GM21447 (cell line): ENCODE measurements at regions not wholly inside any gene's neighbourhood (a gene's known extent, or its start where the extent isn't known, plus 50 kb on each side); places are given as distances from the start of the nearest gene placed in this dataset.
A peak's percentile ranks its signal among the peaks of the same experiment; 100 is the strongest.
"Not testable (repeated sequence)": the region's sequence is repeated elsewhere in the genome, so short reads cannot be mapped to it uniquely, and the experiment has no call there.

ENCODE experiments used
- ATAC-seq: cut with Tn5 transposase; IDR thresholded peaks from one replicate; pipeline ENCODE4 v1.9.1; 2021; ENCODE audit not compliant: unreplicated experiment

GRCh38 chr10:9158675-9159074 lies 1104.2 kb downstream of the GATA3 start:
- no peak for ATAC-seq

DNA sequence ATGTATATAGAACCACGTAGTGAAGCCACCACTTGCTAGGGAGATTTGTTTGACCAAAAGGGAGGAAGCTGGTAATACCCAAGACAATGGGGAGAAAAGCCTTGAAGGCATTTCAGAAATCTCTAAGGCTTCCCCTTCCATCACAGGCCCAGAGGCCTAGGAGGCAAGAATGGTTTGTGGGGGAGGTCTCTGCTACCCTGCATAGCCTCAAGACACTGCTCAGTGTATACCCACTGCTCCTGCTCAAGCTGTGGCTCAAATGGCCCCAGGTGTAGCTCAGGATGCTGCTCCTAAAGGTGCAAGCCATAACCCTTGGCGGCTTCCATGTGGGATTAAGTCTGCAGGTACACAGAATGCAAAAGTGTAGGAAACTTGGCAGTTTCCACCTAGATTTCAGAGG lies 1105.8 kb downstream of the GATA3 start:
- no peak for ATAC-seq

GRCh38 chr10:9163699-9164098 lies 1109.2 kb downstream of the GATA3 start:
- ATAC-seq: no peak

- no peak for ATAC-seq
Observed at GRCh38 chr10:9166770-9167169, 1112.3 kb downstream of the GATA3 start.

DNA sequence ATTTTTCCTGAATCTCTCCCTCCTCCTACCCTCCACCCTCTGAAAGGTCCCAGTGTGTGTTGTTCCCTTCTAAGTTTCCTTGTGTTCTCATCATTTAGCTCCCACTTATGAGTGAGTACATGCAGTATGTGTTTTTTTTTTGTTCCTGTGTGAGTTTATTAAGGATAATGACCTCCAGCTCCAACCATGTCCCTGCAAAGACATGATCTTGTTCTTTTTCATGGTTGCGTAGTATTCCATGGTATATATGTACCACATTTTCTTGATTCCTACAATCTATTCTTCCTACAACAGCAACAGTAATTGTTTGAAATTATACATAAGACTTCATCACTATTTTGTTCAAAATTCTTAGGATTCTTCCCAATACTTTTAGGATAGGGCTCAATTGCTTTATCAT lies 1117.8 kb downstream of the GATA3 start:
- no peak for ATAC-seq

DNA sequence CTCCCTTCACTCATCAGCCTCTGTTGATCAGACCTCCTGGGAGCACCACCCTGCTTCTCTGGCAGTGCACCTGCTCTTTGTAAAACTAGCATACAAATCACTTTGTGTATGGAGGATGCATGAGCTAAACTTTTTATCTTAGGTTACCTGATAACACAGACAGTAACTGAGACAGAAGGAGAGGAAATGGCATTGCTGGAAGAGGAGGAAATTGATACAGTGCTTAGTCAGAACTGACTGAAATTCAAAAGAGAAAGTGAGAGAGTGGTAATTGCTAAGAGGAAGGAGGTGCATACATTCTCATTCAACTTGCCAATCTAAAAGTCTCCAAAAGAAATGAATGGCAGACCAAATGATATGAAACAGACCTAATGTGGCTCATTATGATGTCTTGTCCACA lies 1120.7 kb downstream of the GATA3 start:
- no peak for ATAC-seq

GRCh38 chr10:9183197-9183880 lies 1128.9 kb downstream of the GATA3 start:
- ATAC-seq: not testable (repeated sequence)

DNA sequence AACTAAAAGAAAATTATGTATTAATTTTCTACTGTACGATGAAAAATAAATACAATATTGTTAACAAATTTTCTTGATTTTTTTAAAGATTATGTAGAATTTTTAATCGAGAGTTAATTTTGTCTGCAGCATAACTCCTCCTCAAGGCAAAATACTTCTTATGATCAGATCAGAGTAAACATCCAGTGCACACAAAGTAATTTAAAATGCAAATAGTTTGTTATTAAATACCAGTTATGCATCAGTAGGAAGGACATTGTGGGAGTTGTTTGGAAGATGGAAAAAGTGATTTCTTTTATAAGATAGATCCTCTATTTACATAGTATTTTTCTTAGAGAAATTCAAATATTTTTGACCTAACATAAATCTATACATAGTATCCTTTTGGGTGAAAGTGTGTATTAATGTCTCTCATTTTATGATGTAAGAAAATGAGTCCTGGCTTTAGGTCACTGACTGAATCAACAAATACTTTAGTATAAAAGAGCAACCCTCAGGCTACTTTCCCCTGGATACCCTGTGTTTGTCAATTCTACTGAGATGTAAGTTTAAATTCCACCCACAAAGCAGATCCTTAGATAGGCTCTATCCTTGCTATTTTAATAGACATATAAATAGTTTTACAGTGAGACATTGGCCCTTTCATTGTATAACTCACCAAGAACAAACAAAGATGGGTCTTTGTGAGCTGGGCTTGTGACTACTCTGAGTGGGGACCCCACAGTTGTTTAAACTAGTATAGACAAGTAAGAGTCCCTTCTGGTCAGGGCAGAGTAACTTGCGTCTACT lies 1133.7 kb downstream of the GATA3 start:
- ATAC-seq: no peak

GRCh38 chr10:9189448-9189847 lies 1135.0 kb downstream of the GATA3 start:
- no peak for ATAC-seq

GRCh38 chr10:9193120-9193519 lies 1138.6 kb downstream of the GATA3 start:
- no peak for ATAC-seq

GRCh38 chr10:9195385-9195784 lies 1140.9 kb downstream of the GATA3 start:
- no peak for ATAC-seq

GRCh38 chr10:9198611-9199010 lies 1144.1 kb downstream of the GATA3 start:
- no peak for ATAC-seq

- ATAC-seq: no peak
Observed at GRCh38 chr10:9205558-9205957, 1151.1 kb downstream of the GATA3 start.

DNA sequence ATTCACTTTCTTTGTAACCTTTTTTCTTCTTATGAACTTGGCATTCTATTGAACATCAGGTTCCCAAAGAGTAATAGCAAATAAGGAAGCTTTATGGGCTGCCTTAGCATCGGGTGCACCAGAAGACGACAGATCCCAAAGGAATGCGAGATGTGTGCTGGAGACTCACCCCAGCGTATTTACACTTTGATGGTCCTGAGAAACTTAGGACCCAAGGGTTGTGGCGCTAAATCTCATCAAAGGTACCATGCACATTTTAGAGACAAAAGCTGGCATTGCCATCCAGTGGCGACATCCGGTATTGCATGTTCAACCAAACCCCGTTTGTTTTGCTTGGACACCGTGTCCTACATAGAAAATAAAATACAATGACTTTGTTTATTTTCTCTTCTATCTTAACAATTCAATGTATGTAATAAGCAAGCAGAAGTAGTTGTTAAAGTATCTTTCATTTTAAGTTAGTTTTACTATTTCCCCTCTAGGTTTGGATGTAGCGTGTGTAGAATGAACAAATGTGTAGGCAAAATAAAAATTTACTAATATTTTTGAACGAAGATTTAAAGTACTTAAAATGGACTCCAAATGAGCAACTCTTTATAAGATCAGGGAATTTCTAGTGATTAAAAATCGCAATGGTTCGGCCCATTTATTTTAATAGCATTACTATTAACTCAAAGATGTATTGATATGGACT lies 1154.8 kb downstream of the GATA3 start:
- ATAC-seq: peak; percentile 87

- ATAC-seq: no peak
Observed at GRCh38 chr10:9211228-9211627, 1156.7 kb downstream of the GATA3 start.

DNA sequence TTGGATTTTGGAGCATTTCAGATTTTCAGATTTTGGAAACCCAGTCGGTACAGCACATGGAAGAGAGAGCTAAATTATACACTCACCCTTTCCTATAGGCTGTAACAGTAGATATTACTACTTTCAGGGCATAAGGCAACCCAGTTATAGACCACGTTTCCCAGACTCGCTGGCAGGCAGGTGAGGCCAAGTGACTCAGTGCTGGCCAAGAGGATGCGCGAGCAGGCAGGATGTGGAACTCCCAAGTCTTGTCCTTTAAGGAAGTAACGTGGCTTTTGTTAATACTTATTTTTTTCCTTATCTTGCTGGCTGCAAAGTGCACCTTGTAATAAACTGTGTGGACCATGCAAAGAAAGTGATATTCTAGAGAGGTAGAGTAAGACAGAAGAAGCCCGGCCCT lies 1160.1 kb downstream of the GATA3 start:
- ATAC-seq: no peak

DNA sequence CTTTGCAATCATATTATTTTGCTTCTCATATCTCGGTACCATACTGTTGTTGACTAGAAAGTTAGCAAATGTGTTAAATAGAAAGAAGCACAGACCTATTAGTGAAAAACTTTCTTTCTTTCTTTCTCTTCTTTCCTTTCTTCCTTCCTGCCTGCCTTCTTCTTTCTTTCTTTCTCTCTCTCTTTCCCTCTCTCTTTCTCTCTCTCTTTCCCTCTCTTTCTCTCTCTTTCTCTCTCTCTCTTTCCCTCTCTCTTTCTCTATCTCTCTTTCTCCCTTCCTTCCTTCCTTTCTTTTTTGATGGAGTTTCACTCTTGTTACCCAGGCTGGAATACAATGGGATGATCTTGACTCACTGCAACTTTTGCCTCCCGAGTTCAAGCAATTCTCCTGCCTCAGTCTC lies 1160.6 kb downstream of the GATA3 start:
- no peak for ATAC-seq

DNA sequence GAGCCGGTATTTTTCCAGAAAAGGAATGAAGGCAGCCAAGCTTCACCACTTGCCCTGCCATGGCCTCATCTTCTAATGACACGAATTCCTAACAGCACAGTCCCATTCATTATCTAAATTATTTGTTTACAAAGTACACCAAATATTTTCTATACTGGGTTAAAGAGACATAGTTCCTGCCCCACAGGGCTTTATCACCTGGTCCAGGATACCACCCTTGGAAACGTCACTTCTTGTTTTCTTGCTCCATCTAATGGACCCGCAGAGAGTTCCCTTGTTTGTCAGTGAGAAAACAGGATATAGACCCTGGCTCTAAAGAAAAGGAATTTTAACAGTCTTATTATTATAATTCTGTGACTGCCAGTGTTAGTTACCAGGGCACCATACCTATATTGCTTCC lies 1165.4 kb downstream of the GATA3 start:
- no peak for ATAC-seq

- ATAC-seq: no peak
Observed at GRCh38 chr10:9222917-9223316, 1168.4 kb downstream of the GATA3 start.

DNA sequence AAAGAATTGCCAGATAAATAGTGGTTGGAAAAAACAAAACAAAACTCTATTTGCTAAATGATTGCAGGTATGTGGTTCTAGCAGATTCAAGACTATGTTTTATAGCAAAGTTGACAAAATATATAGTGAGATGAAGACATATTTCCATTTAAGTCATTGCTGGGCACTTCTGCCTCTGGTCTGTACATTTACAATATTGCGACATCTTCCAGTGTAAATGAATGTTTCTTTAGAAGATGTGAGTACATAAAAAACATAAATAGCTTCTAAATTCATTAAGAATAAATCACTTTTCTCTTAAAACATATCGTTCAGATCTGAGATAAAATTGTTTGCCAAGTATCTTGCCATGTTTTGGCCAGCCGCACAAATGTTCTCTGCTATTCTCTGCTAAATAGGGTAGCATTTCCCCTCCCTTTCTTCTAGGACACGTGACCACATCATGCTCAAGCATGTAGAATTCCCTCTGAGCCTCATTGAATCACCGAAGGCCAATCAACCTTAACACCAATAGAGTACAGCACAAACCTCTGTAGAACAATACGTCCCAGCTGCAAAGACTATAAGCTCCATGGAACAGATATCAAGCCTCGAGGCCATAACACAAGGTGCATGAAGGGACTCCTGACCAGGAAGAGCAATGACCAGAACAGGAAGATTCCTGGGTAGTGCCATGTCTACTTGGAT lies 1173.3 kb downstream of the GATA3 start:
- ATAC-seq: no peak

DNA sequence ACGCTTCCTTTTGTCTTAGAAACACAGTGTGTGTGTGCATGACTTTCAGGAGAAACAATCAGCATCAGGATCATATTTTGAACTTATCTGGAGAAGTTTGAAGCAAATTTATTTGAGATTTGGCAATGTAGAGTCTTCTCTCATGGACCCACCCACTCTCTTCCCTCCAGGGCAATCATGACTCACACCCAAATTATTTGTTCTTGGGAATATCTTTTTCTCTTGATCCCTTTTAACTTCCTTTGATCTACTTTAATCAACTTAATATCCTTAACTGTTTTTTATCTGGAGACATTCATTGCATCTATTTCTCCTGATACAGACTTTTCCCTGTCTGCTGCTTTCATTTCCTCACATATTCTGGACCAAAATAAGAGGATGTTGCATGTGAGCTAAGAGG lies 1174.3 kb downstream of the GATA3 start:
- ATAC-seq: no peak
